Glutamatergic neuron (in vitro differentiated cells): ENCODE measurements at regions not wholly inside any gene's neighbourhood (a gene's known extent, or its start where the extent isn't known, plus 50 kb on each side); places are given as distances from the start of the nearest gene placed in this dataset.

Source experiments
- DNase-seq: peaks from one replicate; pipeline ENCODE4 v3.0.0; 2022
- H3K27ac Mint-ChIP-seq: one replicate; pipeline ENCODE4 v1.8.0; 2020; ENCODE audit warnings: mild to moderate bottlenecking, mixed read lengths, inconsistent platforms; ENCODE audit not compliant: unreplicated experiment
- H3K27me3 Mint-ChIP-seq: one replicate; pipeline ENCODE4 v1.8.0; 2020; ENCODE audit warnings: mild to moderate bottlenecking, moderate library complexity, mixed read lengths, inconsistent platforms; ENCODE audit not compliant: unreplicated experiment
- H3K36me3 Mint-ChIP-seq: one replicate; pipeline ENCODE4 v1.8.0; 2020; ENCODE audit warnings: mild to moderate bottlenecking, mixed read lengths, inconsistent platforms; ENCODE audit not compliant: unreplicated experiment
- H3K4me1 Mint-ChIP-seq: one replicate; pipeline ENCODE4 v1.8.0; 2020; ENCODE audit warnings: mild to moderate bottlenecking, low read depth, mixed read lengths, inconsistent platforms; ENCODE audit not compliant: unreplicated experiment
- H3K4me3 Mint-ChIP-seq: one replicate; pipeline ENCODE4 v1.8.0; 2020; ENCODE audit warnings: mild to moderate bottlenecking, mixed read lengths, inconsistent platforms; ENCODE audit not compliant: unreplicated experiment
- H3K9me3 Mint-ChIP-seq: one replicate; pipeline ENCODE4 v1.8.0; 2020; ENCODE audit warnings: mild to moderate bottlenecking, moderate library complexity, mixed read lengths, inconsistent platforms; ENCODE audit not compliant: unreplicated experiment
- CTCF ChIP-seq: fragments of 200-600 bp; sonication (generic); IDR thresholded peaks from one replicate; pipeline ENCODE4 v1.5.0; 2021; ENCODE audit not compliant: partially characterized antibody, unreplicated experiment

DNA sequence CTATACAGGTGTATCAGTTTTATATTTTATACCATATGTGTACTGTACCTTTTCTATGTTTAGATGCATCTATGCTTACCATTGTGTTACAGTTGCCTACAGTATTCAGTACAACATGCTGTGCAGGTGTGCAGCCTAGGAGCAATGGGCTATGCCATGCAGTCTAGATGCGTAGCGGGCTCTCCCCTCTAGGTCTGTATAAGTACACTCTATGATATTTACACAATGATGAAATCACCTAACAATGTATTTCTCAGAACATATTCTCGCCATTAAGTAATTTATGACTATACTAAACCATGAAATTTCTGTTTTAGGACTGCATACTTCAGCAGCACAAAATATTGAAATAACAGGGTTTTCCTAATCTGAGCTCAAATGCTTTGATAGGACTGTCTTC, 179.6 kb downstream of the RFC3 start:
- no peaks in the 10 kb centered on the region for H3K4me1 Mint-ChIP-seq
- no peaks in the 10 kb centered on the region for H3K36me3 Mint-ChIP-seq
- DNase-seq, result no peak
- no peak for TF ChIP-seq CTCF
- H3K4me3 Mint-ChIP-seq, result no peak overlapping the region
- no peaks in the 10 kb centered on the region for H3K27me3 Mint-ChIP-seq
- H3K9me3 Mint-ChIP-seq, result no peaks in the 10 kb centered on the region
- no peak overlapping the region for H3K27ac Mint-ChIP-seq

GRCh38 chr13:33999811-34000605, 182.1 kb downstream of the RFC3 start:
- Mint-ChIP-seq H3K4me3 (no peak overlapping the region), H3K4me1 (no peaks in the 10 kb centered on the region), H3K27ac (no peak overlapping the region), H3K36me3 (no peaks in the 10 kb centered on the region), H3K9me3 (no peaks in the 10 kb centered on the region), H3K27me3 (peaks cover 1% of the 10 kb centered on the region)
- DNase-seq, result no peak
- TF ChIP-seq CTCF, result no peak

- no peaks in the 10 kb centered on the region for H3K36me3 Mint-ChIP-seq
- no peak for TF ChIP-seq CTCF
- H3K9me3 Mint-ChIP-seq, result no peaks in the 10 kb centered on the region
- peaks cover 1% of the 10 kb centered on the region for H3K27me3 Mint-ChIP-seq
- no peak overlapping the region for H3K4me3 Mint-ChIP-seq
- DNase-seq, result no peak
- H3K4me1 Mint-ChIP-seq, result no peaks in the 10 kb centered on the region
- no peak overlapping the region for H3K27ac Mint-ChIP-seq
Observed at GRCh38 chr13:34000955-34001354, 183.0 kb downstream of the RFC3 start.

DNA sequence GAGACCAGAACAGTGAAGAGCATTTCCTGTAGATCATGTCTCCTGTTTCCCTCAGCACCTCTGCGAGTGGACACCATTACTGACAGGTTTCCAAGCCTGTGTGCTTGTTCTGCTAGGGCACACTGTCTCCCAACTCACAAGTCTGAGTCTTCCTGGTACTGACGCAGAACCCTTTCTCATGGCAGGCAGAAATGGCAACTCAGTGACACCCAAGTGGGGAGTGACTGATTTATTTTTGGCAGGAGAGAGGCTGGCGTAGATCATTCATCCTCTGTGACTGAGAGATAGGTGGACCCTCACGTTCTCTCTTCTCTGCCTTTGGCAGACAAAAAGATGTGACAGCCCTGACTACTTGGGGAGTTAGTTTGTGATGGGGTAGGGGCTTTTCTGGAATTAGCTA, 183.4 kb downstream of the RFC3 start:
- Mint-ChIP-seq H3K4me3 (no peak overlapping the region), H3K36me3 (no peaks in the 10 kb centered on the region), H3K9me3 (no peaks in the 10 kb centered on the region), H3K4me1 (no peaks in the 10 kb centered on the region), H3K27me3 (peaks cover 1% of the 10 kb centered on the region), H3K27ac (no peak overlapping the region)
- DNase-seq, result no peak
- TF ChIP-seq CTCF, result no peak

DNA sequence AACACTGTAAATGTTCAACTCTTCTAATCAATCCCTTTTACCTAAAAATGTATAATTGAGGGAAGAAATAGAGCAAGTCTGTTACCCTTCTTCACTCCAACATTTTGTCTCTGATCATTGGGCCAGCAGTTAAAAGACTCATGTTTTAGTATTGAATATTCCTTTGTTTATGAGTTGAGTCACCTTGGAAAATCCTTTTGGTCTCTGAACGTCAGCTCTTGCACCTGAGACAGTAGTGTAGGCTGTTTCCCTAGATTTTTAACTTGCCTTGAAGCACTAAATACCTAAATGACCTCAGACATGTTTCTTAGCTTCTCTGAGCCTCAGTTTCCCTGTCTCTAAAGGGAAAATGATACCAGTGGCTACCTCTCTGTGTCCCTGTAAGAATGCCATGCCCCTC, 184.2 kb downstream of the RFC3 start:
- no peaks in the 10 kb centered on the region for H3K9me3 Mint-ChIP-seq
- no peaks in the 10 kb centered on the region for H3K36me3 Mint-ChIP-seq
- no peak overlapping the region for H3K4me3 Mint-ChIP-seq
- peaks cover 1% of the 10 kb centered on the region for H3K27me3 Mint-ChIP-seq
- no peak for DNase-seq
- no peak overlapping the region for H3K27ac Mint-ChIP-seq
- TF ChIP-seq CTCF, result no peak
- no peaks in the 10 kb centered on the region for H3K4me1 Mint-ChIP-seq
